HG03108 (cell line): ENCODE measurements at regions not wholly inside any gene's neighbourhood (a gene's known extent, or its start where the extent isn't known, plus 50 kb on each side); places are given as distances from the start of the nearest gene placed in this dataset.

Experiments used
- ATAC-seq: cut with Tn5 transposase; IDR thresholded peaks from one replicate; pipeline ENCODE4 v1.9.1; 2021; ENCODE audit warnings: moderate library complexity; ENCODE audit not compliant: unreplicated experiment

GRCh38 chr5:89377767-89378455, 494.9 kb upstream of the MEF2C start:
- no peak for ATAC-seq

DNA sequence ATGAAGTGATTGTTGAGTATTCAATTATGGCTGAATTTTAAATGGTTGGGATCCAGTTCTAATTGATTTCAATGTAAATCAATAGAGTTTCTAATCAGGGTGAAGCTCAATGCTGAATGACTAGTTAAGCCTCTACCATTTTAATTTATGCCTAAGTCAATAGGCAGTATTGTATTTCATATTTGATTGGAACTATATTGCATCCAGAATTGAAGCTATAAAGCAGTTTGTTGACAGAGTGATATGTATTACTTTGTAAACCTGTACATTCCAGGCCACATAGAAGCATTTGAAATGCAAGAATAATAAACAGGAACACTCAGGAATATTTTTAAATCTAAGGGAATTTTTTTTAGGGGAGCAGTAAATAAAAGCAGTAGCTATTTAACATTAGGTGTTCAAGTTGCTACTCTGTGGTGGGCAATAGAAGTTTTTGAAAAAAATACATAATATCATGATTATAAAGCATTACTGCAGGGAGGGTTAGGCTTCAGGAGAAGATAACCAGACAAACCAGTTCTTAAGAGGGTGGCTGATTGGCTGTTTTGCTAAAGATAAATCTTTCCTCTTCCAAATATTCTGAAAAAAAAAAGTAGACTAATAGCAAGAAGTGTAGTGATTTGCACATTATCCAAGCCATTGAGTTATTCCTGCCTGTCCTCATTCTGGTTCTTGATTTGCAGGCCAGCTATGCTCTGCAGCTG, 492.0 kb upstream of the MEF2C start:
- ATAC-seq = no peak

GRCh38 chr5:89374144-89374784, 491.3 kb upstream of the MEF2C start:
- ATAC-seq = no peak

- ATAC-seq = no peak
These were observed 489.2 kb upstream of the MEF2C start for GRCh38 chr5:89372176-89372575.

- no peak for ATAC-seq
These were observed 488.7 kb upstream of the MEF2C start for GRCh38 chr5:89371646-89372045.

GRCh38 chr5:89359046-89359445, 476.1 kb upstream of the MEF2C start:
- no peak for ATAC-seq

- ATAC-seq = peak; percentile 74
These were observed 471.0 kb upstream of the MEF2C start for GRCh38 chr5:89353837-89354551.

GRCh38 chr5:89351975-89352374, 469.0 kb upstream of the MEF2C start:
- ATAC-seq = no peak

DNA sequence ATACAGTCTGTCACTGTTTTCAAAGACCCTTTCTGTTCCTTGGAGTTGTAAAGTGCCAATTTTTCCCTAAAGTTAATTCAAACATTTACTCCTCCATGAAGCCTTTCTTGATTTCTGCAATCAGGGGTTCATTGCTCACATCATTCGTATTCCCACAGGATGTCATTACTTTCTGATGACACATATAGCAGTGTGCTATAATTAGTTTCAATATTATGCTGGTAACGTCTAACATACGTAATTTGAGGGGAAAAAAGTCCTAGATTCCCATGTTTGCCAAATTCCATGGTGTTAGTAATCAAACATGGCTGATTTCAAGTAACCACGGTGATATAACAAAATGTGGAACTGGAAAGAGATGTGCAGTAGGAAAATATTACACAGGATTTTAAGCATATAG, 468.2 kb upstream of the MEF2C start:
- ATAC-seq = no peak

GRCh38 chr5:89350684-89351083, 467.7 kb upstream of the MEF2C start:
- no peak for ATAC-seq

DNA sequence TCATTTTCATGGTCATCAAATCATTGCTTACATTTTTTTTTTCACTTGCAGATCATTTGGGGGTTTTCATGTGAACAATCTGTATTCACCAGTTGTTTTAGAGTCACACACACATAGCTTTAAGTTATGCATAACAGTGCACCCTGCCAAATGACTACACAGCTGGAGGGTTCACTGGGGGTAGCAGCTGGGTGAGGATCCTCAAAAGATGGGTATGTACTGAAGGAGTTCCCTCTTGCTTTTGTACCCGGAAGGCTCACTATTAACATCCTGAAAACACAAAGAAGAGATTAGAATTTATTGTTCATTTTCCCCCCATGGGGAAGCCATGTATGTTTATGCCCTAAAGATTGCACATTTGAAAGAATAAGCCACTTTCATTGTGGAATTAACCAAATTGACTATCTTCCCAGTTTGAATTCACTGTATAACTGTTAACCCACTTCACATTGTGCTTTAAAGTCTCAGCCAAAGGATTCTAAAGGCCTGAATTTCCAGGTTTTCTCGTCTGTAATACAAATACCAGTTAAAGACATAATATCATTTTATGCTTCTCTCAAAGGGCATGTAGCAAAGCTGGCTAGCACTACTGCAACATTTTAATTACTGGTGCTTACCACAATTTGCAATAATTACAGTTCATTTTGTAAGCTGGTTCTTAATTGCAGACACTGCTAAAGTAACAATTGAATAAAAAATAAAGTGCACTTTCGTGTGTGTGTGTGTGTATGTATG, 466.4 kb upstream of the MEF2C start:
- no peak for ATAC-seq

DNA sequence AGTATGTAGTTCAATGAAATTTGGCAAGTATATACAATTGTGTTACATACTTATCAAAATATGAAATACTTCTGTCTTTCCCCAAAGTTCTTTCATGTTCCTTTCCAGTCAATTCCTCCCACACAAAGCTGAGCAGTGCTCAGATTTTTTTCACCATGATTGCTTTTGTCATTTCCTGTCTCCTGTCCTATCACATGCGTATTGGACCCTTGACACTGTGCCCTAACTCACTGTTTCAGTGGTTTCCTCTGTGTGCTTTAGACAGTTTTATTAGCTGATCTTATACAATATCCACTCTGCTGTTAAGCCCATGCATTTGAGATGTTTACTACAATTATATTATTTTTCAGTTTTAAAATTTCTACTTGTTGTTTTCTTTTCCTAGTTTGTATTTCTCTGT, 463.6 kb upstream of the MEF2C start:
- ATAC-seq = no peak

DNA sequence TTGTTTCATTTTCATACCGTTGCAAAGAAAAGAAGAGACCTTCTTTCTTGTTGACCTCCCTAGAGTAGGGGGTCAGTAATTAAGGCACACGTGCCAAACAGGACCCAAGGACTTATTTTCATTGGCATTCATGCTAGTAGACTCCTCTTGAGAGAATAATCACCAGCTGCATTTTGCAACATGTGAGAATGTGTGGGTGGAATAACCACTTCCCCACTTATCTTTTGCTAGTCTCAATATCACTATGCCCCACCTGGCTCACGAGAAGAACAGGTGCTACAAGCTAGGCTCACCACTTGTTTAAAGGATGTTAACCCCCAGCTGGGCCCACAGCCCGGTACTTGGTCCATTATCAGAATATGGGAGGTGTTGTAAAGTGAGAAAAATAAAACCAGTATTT, 460.7 kb upstream of the MEF2C start:
- ATAC-seq = peak; percentile 90

DNA sequence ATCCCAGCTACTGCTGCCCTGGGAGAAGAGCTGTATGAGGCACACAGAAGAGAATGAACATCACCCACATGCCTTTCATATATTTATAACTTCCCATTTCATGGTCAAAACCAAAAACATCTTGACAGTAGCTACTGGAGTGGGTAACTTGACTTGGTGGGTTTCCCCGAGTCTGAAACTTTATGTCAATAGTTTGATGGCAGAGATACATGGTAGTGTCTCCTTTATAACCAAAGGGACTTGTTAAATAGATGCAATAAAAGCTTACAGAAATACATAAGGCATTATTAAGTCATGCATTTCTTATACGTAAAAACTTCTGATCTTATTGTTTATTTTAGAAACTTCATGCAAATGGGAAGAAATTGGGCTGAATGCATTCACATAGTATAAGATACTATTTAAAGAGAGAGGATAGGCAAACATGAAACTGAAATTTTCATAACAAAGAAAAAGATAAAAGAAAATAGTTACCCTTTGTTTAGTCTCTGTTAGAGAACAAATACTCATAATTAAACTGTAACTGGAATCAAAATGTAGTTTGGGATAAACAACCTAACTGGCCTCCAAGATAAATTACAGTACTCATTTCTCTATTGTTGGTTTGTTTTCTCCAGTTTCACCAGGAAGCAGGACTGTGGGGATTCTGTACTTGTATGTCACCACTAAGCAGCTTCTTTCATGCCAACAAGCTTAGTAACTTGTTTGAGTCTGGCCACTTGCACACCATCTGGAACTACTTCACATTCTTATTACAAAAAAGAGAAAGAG, 459.3 kb upstream of the MEF2C start:
- ATAC-seq = no peak

GRCh38 chr5:89338935-89339334, 456.0 kb upstream of the MEF2C start:
- ATAC-seq = no peak

DNA sequence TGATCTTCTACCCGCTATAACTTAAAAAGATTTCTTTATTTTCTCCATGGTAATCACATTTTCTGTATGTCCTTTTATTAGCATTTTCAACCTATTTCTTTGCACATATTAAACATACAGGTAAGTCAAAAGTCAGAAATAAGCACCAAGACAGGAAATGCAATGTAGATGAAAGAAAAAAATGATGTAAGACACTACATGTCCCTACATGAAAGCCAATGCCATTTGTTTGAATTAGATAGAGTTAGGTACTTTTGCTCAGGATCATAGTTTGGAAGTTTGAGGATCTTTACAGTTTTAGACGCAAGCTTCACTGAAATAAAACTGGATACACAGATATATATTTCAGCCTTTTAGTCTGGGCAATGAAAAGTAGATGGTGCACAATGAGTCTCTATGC, 453.1 kb upstream of the MEF2C start:
- ATAC-seq = no peak

- no peak for ATAC-seq
These were observed 447.2 kb upstream of the MEF2C start for GRCh38 chr5:89330140-89330539.

GRCh38 chr5:89327608-89328007, 444.6 kb upstream of the MEF2C start:
- no peak for ATAC-seq

DNA sequence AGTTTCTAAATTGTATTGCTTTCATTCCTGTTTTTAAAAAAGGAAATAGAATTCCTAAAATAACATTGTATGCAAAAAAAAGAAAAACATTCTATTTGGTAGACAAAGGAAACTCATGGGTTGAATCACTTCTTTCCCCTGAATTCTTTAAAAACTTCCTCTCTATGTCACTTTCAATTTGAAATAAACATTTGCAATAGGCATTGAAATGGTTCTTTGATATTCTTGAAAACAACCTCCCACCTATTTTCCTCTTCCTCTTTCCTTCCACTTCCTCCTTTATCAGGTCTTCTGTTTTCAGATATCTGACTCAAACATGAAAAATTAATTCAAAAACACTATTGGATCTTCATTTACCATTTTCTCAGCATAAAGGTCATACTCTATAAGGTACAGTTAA, 442.0 kb upstream of the MEF2C start:
- no peak for ATAC-seq
